GM12892 (cell line): ENCODE measurements at regions not wholly inside any gene's neighbourhood (a gene's known extent, or its start where the extent isn't known, plus 50 kb on each side); places are given as distances from the start of the nearest gene placed in this dataset.

Experiments used
- POLR2A ChIP-seq: IDR thresholded peaks from 2 replicates; pipeline ENCODE4 v1.6.1; 2011; ENCODE audit warnings: low read depth, low read length, control low read depth
- POLR2AphosphoS5 ChIP-seq: IDR thresholded peaks from 2 replicates; pipeline ENCODE4 v1.6.1; 2011; ENCODE audit warnings: low read depth, low read length, control low read depth

GRCh38 chr2:66105066-66105753, 329.7 kb upstream of the MEIS1 start:
- no peak for TF ChIP-seq POLR2AphosphoS5
- no peak for TF ChIP-seq POLR2A
